GM21576 (cell line): ENCODE measurements at regions not wholly inside any gene's neighbourhood (a gene's known extent, or its start where the extent isn't known, plus 50 kb on each side); places are given as distances from the start of the nearest gene placed in this dataset.

ENCODE experiments used
- ATAC-seq: cut with Tn5 transposase; IDR thresholded peaks from one replicate; pipeline ENCODE4 v1.9.1; 2021; ENCODE audit warnings: mild to moderate bottlenecking, moderate library complexity; ENCODE audit not compliant: unreplicated experiment

GRCh38 chr7:106423821-106424475 is 139.2 kb upstream of the NAMPT start:
- ATAC-seq = no peak

DNA sequence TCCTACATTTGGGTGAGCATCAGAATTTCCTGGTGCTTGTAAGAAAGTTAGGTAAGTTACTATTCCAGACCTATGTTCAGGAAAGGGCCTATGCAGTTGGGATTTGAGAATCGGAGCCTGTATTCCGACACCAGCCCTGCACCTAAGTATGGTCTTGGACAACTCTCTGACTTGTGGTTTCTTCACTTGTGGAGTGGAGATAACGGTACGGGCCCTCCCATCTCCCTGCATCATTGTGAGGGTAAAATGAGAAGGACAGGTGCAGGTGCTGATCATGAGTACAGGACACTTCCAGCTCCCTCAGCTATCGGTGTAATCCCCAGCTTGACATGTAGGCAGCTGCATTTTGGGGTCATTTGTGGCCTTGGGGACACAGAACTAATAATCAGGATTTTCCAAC is 138.3 kb upstream of the NAMPT start:
- ATAC-seq = no peak

GRCh38 chr7:106421181-106421762 is 136.5 kb upstream of the NAMPT start:
- ATAC-seq = no peak

GRCh38 chr7:106420736-106421135 is 136.0 kb upstream of the NAMPT start:
- no peak for ATAC-seq

- no peak for ATAC-seq
Observed at GRCh38 chr7:106420210-106420609, 135.4 kb upstream of the NAMPT start.

DNA sequence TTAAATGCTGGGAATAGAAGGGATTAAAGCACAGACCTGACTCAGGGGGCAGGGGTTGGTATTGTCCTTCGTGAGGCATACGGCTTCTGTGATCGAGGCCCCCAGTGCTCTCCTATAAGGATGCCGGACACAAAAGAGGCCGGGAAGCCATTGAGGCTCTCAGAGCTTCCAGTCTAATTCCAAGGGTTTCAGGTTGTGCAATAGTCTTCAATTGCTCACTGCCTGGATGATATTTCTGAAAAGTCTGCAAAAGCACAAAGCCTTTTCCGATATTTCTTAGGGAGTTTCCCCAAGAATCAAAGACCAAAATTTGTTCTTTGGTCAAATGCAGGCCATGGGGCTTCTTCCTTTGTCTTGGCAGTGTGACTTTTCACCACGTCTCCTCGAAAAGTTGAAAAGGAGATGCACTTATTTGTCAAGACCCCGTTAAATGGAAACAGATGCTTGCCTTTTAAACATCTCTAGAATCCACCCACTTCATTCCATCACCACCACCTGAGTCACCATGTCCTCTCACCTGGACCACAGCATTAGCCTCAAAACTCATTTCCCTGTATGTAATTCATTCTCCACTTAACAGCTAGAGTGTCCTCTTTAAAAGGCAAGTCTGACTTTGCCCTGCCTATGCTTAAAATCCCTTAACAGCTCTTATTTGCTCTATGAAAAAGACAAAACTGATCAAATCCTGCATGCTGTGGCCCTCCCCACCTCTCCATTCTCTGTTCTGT is 134.8 kb upstream of the NAMPT start:
- no peak for ATAC-seq

- no peak for ATAC-seq
Observed at GRCh38 chr7:106418526-106418925, 133.7 kb upstream of the NAMPT start.

DNA sequence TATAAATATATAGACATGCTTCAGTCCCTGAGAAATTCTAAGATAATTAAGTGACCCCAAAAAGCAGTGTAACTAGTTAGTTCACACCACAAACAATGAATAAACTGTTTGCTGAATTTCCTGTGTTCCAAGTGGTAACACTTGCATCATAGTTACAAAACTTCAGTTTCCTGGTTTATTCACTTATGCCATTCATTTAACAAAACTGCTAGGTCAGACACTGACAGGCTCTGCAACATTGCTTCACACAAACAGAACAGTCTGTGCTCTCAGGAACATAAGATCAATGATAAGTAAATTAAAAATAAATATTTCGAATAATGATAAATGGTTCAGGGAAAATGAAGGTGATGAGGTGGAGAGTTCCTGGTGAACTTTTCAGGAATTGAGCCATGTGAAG is 133.3 kb upstream of the NAMPT start:
- no peak for ATAC-seq

GRCh38 chr7:106417273-106417902 is 132.6 kb upstream of the NAMPT start:
- no peak for ATAC-seq

DNA sequence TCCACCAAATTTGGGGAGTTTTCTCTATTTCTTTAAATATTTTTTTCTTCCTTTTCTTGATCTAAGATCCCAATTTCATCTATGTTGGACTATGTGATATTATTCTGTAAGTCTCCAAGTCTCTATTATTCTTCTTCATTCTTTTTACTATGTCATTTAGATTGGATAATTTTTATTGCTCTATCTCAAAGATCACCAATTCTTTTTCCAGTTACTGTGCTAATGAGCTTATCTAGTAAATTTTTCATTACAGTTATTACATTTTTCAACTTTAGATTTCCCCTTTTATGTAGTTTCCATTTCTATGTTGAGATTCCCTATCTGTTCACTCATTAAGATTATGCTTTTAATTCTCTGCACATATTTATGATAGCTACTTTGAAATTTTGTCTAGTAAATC is 131.6 kb upstream of the NAMPT start:
- ATAC-seq = no peak

GRCh38 chr7:106415433-106415832 is 130.7 kb upstream of the NAMPT start:
- ATAC-seq = no peak

DNA sequence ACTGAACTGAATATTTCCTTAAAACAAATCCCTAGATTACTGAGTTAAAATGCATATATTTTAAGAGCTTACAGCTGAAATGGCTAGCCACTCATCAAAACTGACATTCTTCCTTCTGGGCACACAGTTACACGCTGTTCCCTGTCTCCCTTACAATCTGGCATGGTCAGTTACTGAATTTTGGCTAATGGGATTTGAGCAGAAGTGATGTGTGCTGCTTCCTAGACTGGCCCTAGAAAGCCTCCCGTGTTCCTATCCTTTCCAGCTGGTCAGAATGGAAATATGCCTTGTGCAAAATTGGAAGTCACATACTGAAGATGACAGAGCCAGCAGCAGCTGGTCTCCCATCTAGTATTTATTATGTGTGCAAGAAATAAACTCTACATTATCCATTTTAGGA is 128.7 kb upstream of the NAMPT start:
- ATAC-seq = no peak

DNA sequence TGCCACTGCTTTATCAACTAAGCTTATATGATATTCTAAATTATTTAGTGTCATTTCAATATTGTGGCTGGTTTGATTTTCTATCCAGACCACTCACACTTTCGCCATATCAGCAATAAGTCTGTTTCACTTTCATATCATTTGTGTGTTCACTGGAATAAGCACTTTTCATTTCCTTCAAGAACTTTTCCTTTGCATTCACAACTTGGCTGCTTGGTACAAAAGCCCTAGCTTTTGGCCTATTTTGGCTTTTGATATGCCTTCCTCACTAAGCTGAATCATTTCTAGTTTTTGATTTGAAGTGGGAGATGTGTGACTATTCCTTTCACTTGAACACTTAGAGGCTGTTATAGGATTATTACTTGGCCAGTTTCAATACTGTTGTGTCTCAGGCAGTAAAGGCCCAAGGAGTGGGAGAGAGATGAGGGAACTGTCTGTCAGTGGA is 120.9 kb upstream of the NAMPT start:
- no peak for ATAC-seq

- no peak for ATAC-seq
Observed at GRCh38 chr7:106402898-106403297, 118.1 kb upstream of the NAMPT start.

DNA sequence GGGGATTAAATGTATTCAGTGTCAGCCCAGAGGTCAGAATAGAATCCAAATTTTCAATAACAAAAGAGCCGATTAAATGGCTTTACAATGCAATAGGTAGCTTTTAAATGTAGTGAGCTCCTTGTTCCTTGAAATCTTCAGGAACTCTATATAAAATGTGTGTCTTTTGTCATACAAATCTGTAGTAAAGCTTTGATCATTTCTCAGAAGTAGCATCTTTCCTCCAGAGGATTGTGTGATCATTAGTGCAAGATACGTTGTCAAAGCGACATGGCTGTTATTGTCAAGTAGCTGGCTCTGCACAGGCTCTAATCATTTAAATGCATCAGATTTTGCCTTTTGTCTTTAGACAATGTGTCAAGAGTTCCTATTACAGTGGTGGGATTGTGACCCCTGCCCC is 116.1 kb upstream of the NAMPT start:
- no peak for ATAC-seq

GRCh38 chr7:106398786-106399185 is 114.0 kb upstream of the NAMPT start:
- ATAC-seq = no peak

- ATAC-seq = no peak
Observed at GRCh38 chr7:106397994-106398393, 113.2 kb upstream of the NAMPT start.

GRCh38 chr7:106394526-106394925 is 109.7 kb upstream of the NAMPT start:
- ATAC-seq = no peak

DNA sequence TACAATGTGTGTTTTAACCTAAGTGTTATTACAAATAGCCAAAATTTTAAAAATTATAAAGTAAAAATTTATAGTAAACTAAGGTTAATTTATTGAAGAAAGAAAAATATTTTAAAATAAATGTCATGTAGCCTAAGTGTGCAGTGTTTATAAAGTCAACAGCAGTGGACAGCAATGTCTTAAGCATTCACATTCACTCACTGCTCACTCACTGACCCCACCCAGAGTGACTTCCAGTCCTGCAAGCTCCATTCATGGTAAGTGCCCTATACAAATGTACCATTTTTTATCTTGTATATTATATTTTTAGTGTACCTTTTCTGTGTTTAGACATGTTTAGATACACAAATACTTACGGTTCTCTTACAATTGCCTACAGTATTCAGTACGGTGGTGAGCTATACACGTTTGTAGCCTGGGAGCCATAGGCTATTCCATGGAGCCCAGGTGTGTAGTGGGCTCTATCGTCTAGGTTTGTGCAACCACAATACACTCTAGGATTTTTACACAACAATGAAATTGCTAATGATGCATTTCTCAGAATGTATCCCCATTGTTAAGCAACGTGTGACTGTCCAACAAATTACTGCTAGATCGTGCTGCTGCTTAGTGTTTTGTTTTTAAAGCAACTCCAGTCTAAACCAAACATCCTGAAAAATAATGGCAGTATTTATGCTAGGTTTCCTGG is 108.9 kb upstream of the NAMPT start:
- ATAC-seq = no peak

DNA sequence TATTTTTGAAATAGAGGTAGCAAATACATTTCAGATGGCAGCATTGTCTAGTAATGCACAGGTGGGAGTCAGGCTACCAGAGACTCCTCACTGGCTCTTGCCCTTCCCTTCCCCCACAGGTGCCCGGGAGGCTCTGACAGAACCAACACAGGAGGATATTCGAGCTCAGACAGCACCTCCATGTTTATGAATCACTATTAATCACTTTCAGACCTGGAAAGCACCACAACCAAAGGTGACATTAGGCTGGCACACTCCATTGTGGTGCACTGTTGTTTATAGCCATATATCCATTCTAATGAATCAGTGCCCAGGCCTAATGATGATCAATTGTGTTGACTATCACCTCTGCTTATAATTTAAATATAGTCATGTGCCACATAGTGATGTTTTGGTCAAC is 107.8 kb upstream of the NAMPT start:
- ATAC-seq = no peak

- no peak for ATAC-seq
Observed at GRCh38 chr7:106392144-106392543, 107.4 kb upstream of the NAMPT start.
